Stimulated activated CD4-positive, alpha-beta T cell treated with anti-CD3 and anti-CD28 coated beads, Interleukin-15, amount 100 ng/mL, for 1 hour (primary cell): ENCODE measurements at regions not wholly inside any gene's neighbourhood (a gene's known extent, or its start where the extent isn't known, plus 50 kb on each side); places are given as distances from the start of the nearest gene placed in this dataset.

ENCODE experiments used
- DNase-seq, 2 donors: peaks; one replicate each; pipeline ENCODE4 v3.0.0-alpha.2; 2020; ENCODE audit warnings: low read depth in 1 of 2, low spot score in 1 of 2

DNA sequence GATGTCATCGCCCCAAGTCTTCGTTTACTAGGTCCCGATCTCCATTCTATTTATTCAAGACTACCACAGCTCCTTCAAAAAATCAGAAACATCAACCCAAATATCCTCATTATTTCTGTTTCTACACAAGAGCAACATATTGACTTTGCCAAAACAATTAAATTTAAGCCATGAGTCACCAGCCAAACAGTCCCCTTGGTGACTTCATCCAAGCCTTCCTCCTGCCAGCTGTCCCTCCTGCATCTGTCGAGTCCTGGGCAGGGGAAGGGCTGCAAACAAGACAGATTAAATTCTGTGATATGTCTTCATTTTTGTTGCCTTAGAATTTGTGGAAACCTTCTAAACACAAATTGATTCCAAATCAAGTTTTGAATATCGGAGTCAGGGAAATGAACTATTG lies 110.3 kb downstream of the SP3 start:
- no peak for DNase-seq

DNA sequence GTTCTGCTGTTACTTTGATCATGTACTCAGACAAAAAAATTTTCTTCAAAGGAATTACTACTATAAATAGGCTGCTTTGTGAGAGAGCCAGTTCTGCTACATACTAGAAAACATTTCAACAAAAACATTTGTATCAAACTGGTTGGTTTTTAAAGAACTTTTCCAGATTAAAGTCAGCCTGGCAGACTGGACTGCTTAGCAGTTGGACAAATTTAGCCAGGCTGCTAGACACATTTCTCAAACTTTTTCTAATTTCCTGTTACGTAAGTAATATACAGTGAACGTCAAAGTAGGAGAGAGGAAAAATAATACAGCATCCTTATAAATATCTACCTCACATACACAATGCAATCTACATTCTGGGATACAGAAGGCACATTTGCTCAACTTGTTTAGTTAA lies 109.5 kb downstream of the SP3 start:
- no peak for DNase-seq
